GM23338 (cell line): ENCODE measurements at regions not wholly inside any gene's neighbourhood (a gene's known extent, or its start where the extent isn't known, plus 50 kb on each side); places are given as distances from the start of the nearest gene placed in this dataset.

Experiments
- ATAC-seq: fragments of 200-7000 bp; cut with Tn5 transposase; 3 replicates; pipeline ENCODE4 v1.9.1; 2020
- DNase-seq: peaks from one replicate; pipeline ENCODE4 v3.0.0-alpha.2; 2015; ENCODE audit warnings: low spot score
- H2AFZ ChIP-seq: fragments of 200-600 bp; sonication (generic); 2 replicates; pipeline ENCODE4 v1.8.0; 2016; ENCODE audit warnings: antibody characterized with exemption, mild to moderate bottlenecking, moderate library complexity
- H3F3A ChIP-seq: fragments of 200-600 bp; sonication (generic); replicated peaks from 2 replicates; pipeline ENCODE4 v1.8.0; 2017; ENCODE audit warnings: antibody characterized with exemption, mixed run types, low read depth
- H3K27ac ChIP-seq: fragments of 200-600 bp; sonication (generic); 2 replicates; pipeline ENCODE4 v1.6.1; 2016; ENCODE audit warnings: low read depth
- H3K27me3 ChIP-seq: fragments of 200-600 bp; sonication (generic); 2 replicates; pipeline ENCODE4 v1.8.0; 2016; ENCODE audit warnings: mild to moderate bottlenecking, mixed run types, moderate library complexity; ENCODE audit not compliant: insufficient read depth
- H3K36me3 ChIP-seq: fragments of 200-600 bp; sonication (generic); 2 replicates; pipeline ENCODE4 v1.8.0; 2016; ENCODE audit warnings: mild to moderate bottlenecking; ENCODE audit not compliant: insufficient read depth
- H3K4me1 ChIP-seq: fragments of 200-600 bp; sonication (generic); 2 replicates; pipeline ENCODE4 v1.8.0; 2016; ENCODE audit warnings: mild to moderate bottlenecking, moderate library complexity; ENCODE audit not compliant: insufficient read depth
- H3K4me2 ChIP-seq: fragments of 200-600 bp; sonication (generic); 2 replicates; pipeline ENCODE4 v1.7.1; 2017; ENCODE audit warnings: mixed run types
- H3K4me3 ChIP-seq: fragments of 200-600 bp; sonication (generic); 2 replicates; pipeline ENCODE4 v1.6.1; 2016; ENCODE audit warnings: mixed run types
- H3K79me2 ChIP-seq: fragments of 200-600 bp; sonication (generic); replicated peaks from 2 replicates; pipeline ENCODE4 v1.8.0; 2017; ENCODE audit warnings: mild to moderate bottlenecking; ENCODE audit not compliant: insufficient read depth
- H3K9me2 ChIP-seq: fragments of 200-600 bp; sonication (generic); 2 replicates; pipeline ENCODE4 v1.8.0; 2017; ENCODE audit not compliant: insufficient read depth
- H4K20me1 ChIP-seq: fragments of 200-600 bp; sonication (generic); replicated peaks from 2 replicates; pipeline ENCODE4 v1.8.0; 2017; ENCODE audit warnings: mild to moderate bottlenecking; ENCODE audit not compliant: insufficient read depth
- H3K27ac Mint-ChIP-seq: 2 replicates; pipeline ENCODE4 v1.8.0; 2020; ENCODE audit warnings: inconsistent platforms, mild to moderate bottlenecking, moderate library complexity, mixed read lengths
- H3K27me3 Mint-ChIP-seq: 3 replicates; pipeline ENCODE4 v1.8.0; 2022; ENCODE audit warnings: low read depth, mild to moderate bottlenecking, moderate library complexity, mixed read lengths, inconsistent platforms; ENCODE audit not compliant: insufficient read depth, poor library complexity
- H3K36me3 Mint-ChIP-seq: 3 replicates; pipeline ENCODE4 v1.8.0; 2021; ENCODE audit warnings: low read depth, mild to moderate bottlenecking, inconsistent platforms, moderate library complexity, mixed read lengths
- H3K4me1 Mint-ChIP-seq: 3 replicates; pipeline ENCODE4 v1.8.0; 2020; ENCODE audit warnings: mild to moderate bottlenecking, inconsistent platforms, mixed read lengths
- H3K4me3 Mint-ChIP-seq: 3 replicates; pipeline ENCODE4 v1.8.0; 2021; ENCODE audit warnings: moderate library complexity, mild to moderate bottlenecking, inconsistent platforms, mixed read lengths
- H3K9me3 Mint-ChIP-seq: 3 replicates; pipeline ENCODE4 v1.8.0; 2020; ENCODE audit warnings: moderate library complexity, mild to moderate bottlenecking, inconsistent platforms, mixed read lengths
- CREB1 ChIP-seq: fragments of 250-450 bp; sonication (Bioruptor Pico); IDR thresholded peaks from 2 replicates; pipeline ENCODE4 v1.5.0; 2020; ENCODE audit warnings: low read depth, mild to moderate bottlenecking, moderate library complexity
- EZH2 ChIP-seq: fragments of 200-600 bp; sonication (generic); IDR thresholded peaks from one replicate; pipeline ENCODE4 v1.8.0; 2017; ENCODE audit warnings: antibody characterized with exemption, mild to moderate bottlenecking, low read depth; ENCODE audit not compliant: unreplicated experiment
- EZH2phosphoT487 ChIP-seq: fragments of 200-600 bp; sonication (generic); IDR thresholded peaks from one replicate; pipeline ENCODE4 v1.8.1; 2018; ENCODE audit warnings: antibody characterized with exemption; ENCODE audit not compliant: unreplicated experiment
- JUNB ChIP-seq: IDR thresholded peaks from one replicate; pipeline ENCODE4 v1.6.1; 2016; ENCODE audit warnings: antibody characterized with exemption; ENCODE audit not compliant: unreplicated experiment
- POLR2AphosphoS5 ChIP-seq: IDR thresholded peaks from 2 replicates; pipeline ENCODE4 v1.6.1; 2016; ENCODE audit warnings: antibody characterized with exemption, low read depth
- STAT1 ChIP-seq: IDR thresholded peaks from one replicate; pipeline ENCODE4 v1.6.1; 2016; ENCODE audit warnings: antibody characterized with exemption; ENCODE audit not compliant: unreplicated experiment
- TF ChIP-seq, protein P1 (sequence below): fragments of 250-450 bp; sonication (Bioruptor Pico); IDR thresholded peaks from 2 replicates; pipeline ENCODE4 v1.5.0; 2020; ENCODE audit warnings: mild to moderate bottlenecking, moderate library complexity
- TF ChIP-seq, protein P2 (sequence below): IDR thresholded peaks from one replicate; pipeline ENCODE4 v1.6.1; 2018; ENCODE audit warnings: antibody characterized with exemption; ENCODE audit not compliant: unreplicated experiment

DNA sequence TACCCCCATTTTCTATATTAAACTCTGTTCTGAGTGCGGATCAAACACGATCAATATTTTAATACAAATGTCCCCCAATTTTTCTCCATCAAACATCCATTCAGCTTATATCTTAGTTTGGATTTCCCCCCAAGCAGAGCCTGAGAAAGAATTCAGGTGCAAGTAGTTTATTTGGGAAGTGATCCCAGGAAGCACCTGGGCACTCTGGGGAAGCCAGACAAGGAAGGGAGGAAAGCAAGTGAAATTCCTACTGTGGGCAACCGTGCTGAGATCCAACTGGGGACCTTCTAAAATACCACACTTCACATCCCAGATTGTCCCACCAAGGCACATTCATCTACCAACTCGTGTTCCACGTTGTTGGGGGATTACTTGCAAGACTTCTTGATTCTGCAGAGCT is 323.4 kb upstream of the NBEA start:
- Histone ChIP-seq H3K27ac (no peak overlapping the region), H3F3A (no peaks in the 10 kb centered on the region), H3K79me2 (no peaks in the 10 kb centered on the region), H2AFZ (peak overlapping the region; percentile 65; the same call in 1 of the 2 replicates), H3K4me3 (no peak overlapping the region), H3K4me2 (no peak overlapping the region), H3K9me2 (peaks cover 11% of the 10 kb centered on the region), H3K36me3 (no peaks in the 10 kb centered on the region), H3K4me1 (peaks cover 15% of the 10 kb centered on the region), H4K20me1 (no peaks in the 10 kb centered on the region), H3K27me3 (no peaks in the 10 kb centered on the region)
- TF ChIP-seq CREB1 (CRISPR knock-in tag), result no peak
- TF ChIP-seq POLR2AphosphoS5, result no peak
- TF ChIP-seq, protein P1, sequence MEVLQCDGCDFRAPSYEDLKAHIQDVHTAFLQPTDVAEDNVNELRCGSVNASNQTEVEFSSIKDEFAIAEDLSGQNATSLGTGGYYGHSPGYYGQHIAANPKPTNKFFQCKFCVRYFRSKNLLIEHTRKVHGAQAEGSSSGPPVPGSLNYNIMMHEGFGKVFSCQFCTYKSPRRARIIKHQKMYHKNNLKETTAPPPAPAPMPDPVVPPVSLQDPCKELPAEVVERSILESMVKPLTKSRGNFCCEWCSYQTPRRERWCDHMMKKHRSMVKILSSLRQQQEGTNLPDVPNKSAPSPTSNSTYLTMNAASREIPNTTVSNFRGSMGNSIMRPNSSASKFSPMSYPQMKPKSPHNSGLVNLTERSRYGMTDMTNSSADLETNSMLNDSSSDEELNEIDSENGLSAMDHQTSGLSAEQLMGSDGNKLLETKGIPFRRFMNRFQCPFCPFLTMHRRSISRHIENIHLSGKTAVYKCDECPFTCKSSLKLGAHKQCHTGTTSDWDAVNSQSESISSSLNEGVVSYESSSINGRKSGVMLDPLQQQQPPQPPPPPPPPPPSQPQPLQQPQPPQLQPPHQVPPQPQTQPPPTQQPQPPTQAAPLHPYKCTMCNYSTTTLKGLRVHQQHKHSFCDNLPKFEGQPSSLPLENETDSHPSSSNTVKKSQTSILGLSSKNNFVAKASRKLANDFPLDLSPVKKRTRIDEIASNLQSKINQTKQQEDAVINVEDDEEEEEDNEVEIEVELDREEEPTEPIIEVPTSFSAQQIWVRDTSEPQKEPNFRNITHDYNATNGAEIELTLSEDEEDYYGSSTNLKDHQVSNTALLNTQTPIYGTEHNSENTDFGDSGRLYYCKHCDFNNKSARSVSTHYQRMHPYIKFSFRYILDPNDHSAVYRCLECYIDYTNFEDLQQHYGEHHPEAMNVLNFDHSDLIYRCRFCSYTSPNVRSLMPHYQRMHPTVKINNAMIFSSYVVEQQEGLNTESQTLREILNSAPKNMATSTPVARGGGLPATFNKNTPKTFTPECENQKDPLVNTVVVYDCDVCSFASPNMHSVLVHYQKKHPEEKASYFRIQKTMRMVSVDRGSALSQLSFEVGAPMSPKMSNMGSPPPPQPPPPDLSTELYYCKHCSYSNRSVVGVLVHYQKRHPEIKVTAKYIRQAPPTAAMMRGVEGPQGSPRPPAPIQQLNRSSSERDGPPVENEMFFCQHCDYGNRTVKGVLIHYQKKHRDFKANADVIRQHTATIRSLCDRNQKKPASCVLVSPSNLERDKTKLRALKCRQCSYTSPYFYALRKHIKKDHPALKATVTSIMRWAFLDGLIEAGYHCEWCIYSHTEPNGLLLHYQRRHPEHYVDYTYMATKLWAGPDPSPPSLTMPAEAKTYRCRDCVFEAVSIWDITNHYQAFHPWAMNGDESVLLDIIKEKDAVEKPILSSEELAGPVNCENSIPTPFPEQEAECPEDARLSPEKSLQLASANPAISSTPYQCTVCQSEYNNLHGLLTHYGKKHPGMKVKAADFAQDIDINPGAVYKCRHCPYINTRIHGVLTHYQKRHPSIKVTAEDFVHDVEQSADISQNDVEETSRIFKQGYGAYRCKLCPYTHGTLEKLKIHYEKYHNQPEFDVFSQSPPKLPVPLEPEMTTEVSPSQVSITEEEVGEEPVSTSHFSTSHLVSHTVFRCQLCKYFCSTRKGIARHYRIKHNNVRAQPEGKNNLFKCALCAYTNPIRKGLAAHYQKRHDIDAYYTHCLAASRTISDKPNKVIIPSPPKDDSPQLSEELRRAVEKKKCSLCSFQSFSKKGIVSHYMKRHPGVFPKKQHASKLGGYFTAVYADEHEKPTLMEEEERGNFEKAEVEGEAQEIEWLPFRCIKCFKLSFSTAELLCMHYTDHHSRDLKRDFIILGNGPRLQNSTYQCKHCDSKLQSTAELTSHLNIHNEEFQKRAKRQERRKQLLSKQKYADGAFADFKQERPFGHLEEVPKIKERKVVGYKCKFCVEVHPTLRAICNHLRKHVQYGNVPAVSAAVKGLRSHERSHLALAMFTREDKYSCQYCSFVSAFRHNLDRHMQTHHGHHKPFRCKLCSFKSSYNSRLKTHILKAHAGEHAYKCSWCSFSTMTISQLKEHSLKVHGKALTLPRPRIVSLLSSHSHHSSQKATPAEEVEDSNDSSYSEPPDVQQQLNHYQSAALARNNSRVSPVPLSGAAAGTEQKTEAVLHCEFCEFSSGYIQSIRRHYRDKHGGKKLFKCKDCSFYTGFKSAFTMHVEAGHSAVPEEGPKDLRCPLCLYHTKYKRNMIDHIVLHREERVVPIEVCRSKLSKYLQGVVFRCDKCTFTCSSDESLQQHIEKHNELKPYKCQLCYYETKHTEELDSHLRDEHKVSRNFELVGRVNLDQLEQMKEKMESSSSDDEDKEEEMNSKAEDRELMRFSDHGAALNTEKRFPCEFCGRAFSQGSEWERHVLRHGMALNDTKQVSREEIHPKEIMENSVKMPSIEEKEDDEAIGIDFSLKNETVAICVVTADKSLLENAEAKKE (CRISPR knock-in tag), result no peak
- TF ChIP-seq, protein P2, sequence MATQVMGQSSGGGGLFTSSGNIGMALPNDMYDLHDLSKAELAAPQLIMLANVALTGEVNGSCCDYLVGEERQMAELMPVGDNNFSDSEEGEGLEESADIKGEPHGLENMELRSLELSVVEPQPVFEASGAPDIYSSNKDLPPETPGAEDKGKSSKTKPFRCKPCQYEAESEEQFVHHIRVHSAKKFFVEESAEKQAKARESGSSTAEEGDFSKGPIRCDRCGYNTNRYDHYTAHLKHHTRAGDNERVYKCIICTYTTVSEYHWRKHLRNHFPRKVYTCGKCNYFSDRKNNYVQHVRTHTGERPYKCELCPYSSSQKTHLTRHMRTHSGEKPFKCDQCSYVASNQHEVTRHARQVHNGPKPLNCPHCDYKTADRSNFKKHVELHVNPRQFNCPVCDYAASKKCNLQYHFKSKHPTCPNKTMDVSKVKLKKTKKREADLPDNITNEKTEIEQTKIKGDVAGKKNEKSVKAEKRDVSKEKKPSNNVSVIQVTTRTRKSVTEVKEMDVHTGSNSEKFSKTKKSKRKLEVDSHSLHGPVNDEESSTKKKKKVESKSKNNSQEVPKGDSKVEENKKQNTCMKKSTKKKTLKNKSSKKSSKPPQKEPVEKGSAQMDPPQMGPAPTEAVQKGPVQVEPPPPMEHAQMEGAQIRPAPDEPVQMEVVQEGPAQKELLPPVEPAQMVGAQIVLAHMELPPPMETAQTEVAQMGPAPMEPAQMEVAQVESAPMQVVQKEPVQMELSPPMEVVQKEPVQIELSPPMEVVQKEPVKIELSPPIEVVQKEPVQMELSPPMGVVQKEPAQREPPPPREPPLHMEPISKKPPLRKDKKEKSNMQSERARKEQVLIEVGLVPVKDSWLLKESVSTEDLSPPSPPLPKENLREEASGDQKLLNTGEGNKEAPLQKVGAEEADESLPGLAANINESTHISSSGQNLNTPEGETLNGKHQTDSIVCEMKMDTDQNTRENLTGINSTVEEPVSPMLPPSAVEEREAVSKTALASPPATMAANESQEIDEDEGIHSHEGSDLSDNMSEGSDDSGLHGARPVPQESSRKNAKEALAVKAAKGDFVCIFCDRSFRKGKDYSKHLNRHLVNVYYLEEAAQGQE, result no peak
- no peak for TF ChIP-seq STAT1
- no peak for TF ChIP-seq EZH2
- no peak for TF ChIP-seq JUNB
- TF ChIP-seq EZH2phosphoT487, result no peak
- no peaks in the 10 kb centered on the region for H3K27me3 Mint-ChIP-seq
- DNase-seq (no peak), ATAC-seq (no peak)
- no peak overlapping the region for H3K27ac Mint-ChIP-seq
- no peak overlapping the region for H3K4me3 Mint-ChIP-seq
- H3K9me3 Mint-ChIP-seq, result no peaks in the 10 kb centered on the region; the same call in 2 of the 3 replicates
- peaks cover 19% of the 10 kb centered on the region; the same call in 2 of the 3 replicates for H3K4me1 Mint-ChIP-seq
- H3K36me3 Mint-ChIP-seq, result no peaks in the 10 kb centered on the region
